HuH-7.5 (cell line): ENCODE measurements at regions not wholly inside any gene's neighbourhood (a gene's known extent, or its start where the extent isn't known, plus 50 kb on each side); places are given as distances from the start of the nearest gene placed in this dataset.
A peak's percentile ranks its signal among the peaks of the same experiment; 100 is the strongest.
"Not testable (repeated sequence)": the region's sequence is repeated elsewhere in the genome, so short reads cannot be mapped to it uniquely, and the experiment has no call there.

Source experiments
- DNase-seq: peaks from one replicate; pipeline ENCODE4 v3.0.0; 2011; ENCODE audit warnings: low spot score

GRCh38 chr5:97234380-97234779 lies 51.3 kb upstream of the RIOK2 start:
- not testable (repeated sequence) for DNase-seq

GRCh38 chr5:97242341-97242740 lies 59.3 kb upstream of the RIOK2 start:
- no peak for DNase-seq

- DNase-seq = no peak
Observed at GRCh38 chr5:97243353-97243752, 60.3 kb upstream of the RIOK2 start.

- DNase-seq = no peak
Observed at GRCh38 chr5:97245386-97245785, 62.3 kb upstream of the RIOK2 start.

DNA sequence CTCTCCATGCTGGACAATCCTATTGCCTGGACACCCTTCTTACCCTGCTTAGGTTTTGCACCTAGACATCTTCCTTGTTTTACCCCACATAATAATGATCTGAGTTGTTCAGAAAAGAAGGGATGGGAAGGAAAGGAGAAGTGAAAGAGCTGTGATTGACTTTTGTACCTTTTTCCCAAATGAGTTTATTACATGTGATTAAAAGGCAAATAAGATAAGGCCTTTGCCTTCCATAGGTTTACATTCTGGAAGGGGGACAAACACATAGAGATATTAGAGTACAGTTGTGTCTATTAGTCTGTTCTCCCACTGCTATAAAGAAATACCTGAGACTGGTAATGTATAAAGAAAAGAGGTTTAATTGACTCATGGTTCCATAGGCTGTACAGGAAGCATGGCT lies 67.1 kb upstream of the RIOK2 start:
- no peak for DNase-seq

DNA sequence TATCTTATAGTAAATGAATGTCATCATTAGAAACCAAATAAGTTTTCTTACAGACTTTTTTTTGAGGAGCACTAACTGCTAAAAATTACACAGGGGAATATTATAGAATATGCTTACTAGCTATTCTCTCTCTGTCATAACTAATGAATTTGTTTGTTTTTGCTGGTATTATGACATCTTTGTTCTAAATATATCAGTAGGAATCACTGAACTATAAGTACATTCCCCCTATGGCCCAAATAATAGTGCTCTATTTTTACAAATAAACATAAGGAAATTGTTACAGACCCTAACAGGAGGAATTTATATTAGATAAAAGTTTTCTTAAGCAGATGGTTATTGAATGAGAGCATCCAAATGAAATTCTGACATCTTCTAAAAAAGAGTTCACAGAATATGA lies 83.0 kb upstream of the RIOK2 start:
- no peak for DNase-seq

DNA sequence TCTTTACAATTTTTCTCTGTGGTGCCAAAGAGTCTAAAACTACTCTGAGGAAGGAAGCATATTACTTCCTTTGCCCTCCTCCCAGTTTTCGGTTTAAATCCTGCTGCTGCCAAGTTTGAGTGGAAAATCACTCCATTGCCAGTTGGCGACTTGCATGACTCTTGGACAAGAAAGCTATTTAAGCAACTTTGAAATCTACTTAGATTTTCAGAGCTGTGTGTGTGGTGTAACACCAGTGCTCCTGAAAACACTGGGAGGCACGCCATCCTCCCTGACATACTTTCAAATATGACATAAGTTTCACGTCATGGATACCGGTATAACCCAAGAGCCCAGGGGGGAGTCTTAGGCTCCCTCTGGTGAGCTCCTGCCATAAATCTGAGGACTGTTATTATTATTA lies 83.5 kb upstream of the RIOK2 start:
- no peak for DNase-seq

DNA sequence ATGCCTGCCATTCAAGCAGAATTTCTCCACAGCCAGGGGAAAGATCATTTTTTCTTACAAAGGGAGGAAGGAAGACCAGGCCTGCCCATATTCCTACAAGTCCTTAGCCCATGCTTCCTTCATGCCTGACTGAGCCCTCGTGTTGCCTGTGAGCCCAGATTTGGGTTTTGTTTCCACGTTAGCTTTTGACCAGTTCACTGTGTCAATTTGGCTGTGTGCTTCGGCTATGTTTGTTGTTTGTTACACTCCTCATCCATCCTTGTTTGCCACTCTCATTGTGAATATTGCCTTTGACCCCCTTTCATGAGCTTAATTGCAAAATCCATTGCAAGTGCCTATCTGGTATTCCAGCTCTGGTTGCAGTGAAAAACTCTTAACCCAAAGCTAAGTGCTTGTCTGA lies 84.7 kb upstream of the RIOK2 start:
- DNase-seq = no peak

DNA sequence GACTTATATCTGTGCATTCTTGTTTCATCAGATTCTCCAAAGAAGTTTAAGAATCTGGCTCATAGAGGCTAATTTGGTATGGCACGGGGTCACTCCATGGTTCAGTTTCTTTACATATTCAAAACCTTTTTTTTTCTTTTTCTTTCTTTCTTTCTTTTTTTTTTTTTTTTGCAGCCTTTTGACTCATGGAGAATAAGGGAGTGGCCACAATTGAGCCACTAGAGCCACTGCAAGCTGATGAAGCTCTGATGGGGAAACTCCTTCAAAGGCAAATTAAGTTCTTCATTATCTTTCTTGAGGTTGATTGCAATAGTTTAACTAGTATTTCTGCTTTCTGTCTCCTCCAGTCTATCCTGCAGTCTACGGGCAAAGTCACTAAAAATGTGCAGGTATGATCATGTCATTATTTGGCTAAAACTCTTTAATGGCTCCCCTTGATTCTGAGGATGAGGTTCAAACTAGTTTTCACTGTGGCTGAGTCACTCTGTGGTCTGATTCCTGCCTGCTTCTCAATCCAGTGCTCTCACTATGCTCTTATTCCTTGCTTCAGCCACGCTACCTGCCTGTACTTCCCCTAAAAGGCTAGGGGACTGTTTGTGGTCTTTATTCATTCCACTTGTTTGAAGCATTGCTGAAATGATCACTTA lies 93.5 kb upstream of the RIOK2 start:
- no peak for DNase-seq

DNA sequence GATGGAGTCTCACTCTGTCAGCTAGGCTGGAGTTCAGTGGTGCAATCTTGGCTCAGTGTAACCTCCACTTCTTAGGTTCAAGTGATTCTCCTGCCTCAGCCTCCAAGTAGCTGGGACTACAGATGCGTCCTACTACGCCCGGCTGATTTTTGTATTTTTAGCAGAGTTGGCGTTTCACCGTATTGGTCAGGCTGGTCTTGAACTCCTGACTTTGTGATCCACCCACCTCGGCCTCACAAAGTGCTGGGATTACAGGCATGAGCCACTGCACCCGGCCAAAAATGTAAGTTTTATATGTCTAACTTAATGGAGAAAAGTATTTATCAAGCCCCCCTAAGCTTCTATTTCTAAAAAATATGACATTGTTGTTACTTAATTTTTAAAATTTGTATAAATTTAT lies 98.2 kb upstream of the RIOK2 start:
- no peak for DNase-seq

DNA sequence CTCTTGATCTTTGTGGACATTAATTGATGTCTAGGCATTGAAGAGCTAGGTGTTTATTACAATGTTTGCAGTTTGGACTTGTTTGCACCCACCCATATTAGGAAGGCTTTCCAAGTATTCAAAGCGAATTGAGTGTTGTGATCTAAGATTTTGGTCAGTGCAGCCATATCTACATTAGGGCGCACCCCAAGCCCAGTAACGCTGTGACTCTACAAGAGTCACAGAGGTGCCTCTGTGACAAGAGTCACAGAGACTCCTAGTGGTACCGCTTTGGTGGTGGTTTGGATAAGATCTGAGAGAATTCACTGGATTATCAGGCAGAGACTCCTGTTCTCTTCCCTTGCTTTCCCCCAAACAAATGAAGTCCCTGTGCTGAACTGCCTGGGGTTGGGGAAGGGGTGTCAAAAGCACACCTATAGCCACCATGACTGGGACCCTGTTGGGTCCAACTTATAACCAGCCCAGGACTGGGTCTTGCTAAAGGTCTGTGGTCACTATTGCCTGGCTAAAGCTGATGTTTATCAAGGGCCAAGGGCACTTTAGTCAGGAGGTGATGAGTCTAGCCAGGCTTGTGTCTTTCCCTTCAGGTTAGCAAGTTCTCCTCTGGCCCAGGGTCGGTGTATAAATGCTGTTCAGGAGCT lies 114.1 kb upstream of the RIOK2 start:
- peak; percentile 9 for DNase-seq

- no peak for DNase-seq
Observed at GRCh38 chr5:97297704-97298091, 114.7 kb upstream of the RIOK2 start.

- DNase-seq = not testable (repeated sequence)
Observed at GRCh38 chr5:97301181-97301580, 118.1 kb upstream of the RIOK2 start.

- DNase-seq = no peak
Observed at GRCh38 chr5:97338729-97339128, 155.7 kb upstream of the RIOK2 start.

DNA sequence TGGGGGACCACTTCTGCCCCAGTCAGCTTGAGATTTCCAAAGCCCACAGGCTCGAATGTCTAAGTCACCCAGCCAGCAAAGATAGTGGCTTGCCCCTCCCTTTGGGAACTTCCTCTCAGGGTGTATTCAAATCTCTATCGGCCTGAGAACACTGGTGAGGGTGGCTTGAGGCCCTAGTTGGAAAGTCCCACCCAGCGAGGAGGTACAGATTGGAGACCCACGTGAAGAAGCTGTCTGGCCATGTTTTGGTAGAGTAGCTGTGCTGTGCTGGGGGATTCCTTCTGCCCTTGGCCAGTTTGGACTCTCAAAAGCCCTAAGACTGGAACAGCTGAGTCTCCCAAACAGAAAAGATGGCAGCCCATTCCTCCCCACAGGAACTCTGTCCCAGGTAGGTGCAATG lies 172.7 kb upstream of the RIOK2 start:
- no peak for DNase-seq

DNA sequence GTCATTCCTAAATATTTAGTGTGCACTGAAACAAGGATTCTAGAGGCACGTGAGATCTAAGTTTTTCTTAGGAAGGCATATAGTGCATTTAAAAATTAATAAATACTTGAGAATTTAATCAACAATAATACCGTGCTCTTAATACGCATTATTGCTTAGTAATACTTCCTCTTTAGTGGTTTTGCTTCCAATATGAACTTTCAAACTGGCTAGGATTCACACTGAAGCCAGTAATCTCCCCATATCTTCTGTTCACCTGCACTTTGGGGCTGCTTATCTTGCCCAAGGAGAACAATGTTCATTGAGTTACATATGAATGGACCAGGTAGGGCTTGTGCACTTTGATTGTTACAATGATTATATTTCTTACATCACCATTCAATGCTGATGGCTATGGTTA lies 180.5 kb upstream of the RIOK2 start:
- no peak for DNase-seq

GRCh38 chr5:97364731-97365130 lies 181.7 kb upstream of the RIOK2 start:
- DNase-seq = no peak

- DNase-seq = no peak
Observed at GRCh38 chr5:97365163-97365845, 182.3 kb upstream of the RIOK2 start.

DNA sequence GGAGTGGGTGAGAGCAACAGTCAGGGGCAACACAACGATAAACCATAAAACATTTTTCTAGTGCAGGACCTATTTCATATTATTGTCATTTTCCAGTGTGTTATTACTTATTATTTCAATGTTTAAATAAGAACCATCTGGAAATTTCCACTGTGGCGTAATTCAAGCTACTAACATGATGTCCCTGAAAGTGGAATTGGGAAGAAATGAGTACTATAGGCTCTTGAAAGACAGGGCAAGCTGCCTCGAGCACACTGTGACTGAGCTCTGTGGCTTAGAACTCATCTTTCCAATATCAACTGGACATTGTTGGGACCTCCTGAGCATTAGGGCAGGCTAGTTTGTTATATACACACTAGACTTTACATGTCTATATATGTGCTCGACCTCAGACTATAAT lies 182.9 kb upstream of the RIOK2 start:
- DNase-seq = no peak

DNA sequence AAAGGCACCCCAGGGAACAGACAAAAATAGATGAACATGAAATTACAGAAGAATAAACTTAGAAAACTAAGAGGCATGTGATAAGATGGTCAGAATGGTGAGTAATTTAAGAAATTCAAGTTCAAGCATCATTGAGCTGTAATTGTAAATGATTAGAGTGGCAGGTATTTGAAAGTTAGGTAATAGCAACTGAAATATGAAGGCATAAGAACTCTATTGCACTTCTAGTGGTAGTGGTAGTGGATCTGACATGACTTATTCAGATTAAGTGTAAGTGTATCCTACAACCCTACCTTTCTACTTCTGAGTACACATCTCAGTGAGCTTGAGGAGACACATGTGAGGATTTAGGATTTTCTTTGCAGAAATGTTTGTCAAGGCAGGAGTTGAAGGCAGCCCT lies 192.9 kb upstream of the RIOK2 start:
- no peak for DNase-seq

GRCh38 chr5:97377582-97377981 lies 194.5 kb upstream of the RIOK2 start:
- DNase-seq = no peak

DNA sequence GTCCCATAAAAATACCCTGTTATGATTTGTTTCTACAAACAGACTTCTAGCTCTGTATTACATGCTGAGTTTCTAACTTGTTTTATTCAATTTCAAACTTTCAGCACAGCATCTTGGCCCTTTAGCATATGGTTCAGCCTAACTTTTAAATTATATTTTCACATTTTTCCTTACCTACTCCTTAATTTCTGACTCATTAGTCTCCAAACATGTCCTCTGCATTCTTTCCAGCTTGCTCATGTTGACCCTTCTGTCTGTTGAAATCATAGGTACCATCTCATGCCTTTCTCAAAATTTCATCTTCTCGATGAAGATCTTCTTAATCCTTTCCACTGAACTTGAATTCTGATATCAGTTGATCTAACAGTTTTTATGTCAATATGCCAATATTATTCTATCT lies 200.9 kb upstream of the RIOK2 start:
- DNase-seq = no peak

- DNase-seq = no peak
Observed at GRCh38 chr5:97388794-97389193, 205.7 kb upstream of the RIOK2 start.

DNA sequence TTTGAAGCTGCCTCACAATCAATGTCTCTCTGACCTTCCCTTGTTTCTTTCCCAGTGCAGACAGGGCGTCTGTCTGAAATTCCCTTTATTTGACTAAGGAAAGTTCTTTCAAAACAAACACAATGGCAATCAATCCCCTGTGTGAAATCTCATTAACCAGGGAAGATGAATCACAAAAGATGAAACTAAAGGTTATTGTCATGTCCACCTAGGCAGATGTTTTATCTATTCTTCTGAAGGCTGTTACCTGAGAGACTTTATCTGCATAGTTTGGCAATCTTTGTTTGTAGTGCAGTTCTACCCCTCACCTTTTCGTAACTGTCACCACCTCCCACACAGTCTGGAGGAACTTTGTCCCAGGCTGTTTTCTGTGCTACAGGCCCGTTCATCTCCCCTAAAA lies 217.5 kb upstream of the RIOK2 start:
- peak; percentile 6 for DNase-seq
